ENCODE measurements at regions not wholly inside any gene's neighbourhood (a gene's known extent, or its start where the extent isn't known, plus 50 kb on each side); places are given as distances from the start of the nearest gene placed in this dataset.
A peak's percentile ranks its signal among the peaks of the same experiment; 100 is the strongest.

DNA sequence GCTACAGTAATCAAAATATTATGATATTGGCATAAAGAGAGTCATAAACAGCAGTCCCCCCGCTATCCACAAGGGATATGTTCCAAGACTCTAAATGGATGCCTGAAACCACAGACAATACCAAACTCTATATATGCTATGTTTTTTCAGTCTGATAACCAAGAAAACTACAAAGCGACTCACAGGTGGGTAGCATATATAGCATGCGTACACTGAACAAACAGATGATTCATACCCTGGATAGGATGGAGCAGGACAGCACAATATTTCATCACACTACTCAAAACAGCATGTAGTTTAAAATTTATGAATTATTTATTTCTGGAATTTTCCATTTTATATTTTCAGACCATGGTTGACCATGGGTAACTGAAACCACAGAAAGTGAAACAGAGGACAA, 87.0 kb upstream of the PPP2R3A start:
- no peak overlapping the region for H3K4me3 Mint-ChIP-seq
- H3K4me1 Mint-ChIP-seq (ENCODE audit: low read depth) = no peaks in the 10 kb centered on the region
- no peak for DNase-seq
- no peak for ATAC-seq
- H3K36me3 Mint-ChIP-seq (ENCODE audit: low read depth) = no peaks in the 10 kb centered on the region
- POLR2A ChIA-PET = no interaction called here
- H3K9me3 Mint-ChIP-seq (ENCODE audit: insufficient read depth) = no peaks in the 10 kb centered on the region
- H3K27me3 Mint-ChIP-seq (ENCODE audit: low read depth) = no peaks in the 10 kb centered on the region
- CTCF ChIA-PET = no interaction called here
- H3K27ac Mint-ChIP-seq = no peak overlapping the region

DNA sequence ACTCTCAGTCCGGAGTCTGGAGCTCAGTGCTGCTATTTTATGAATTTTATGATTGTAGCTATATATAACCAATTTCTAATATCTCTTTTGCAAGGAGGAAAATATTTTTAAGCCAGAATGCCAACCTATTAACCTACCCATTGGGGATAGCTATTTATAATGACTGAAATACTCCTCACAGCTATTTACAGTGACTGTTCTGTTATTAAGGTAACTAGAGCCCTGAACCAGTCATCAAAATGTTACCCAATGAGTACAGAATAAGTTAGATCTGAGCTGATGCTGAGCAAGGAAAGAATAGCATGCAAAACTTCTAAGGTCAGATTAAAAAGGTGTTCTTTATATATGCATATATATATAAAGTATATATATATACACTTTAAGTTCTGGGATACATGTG, 79.6 kb upstream of the PPP2R3A start:
- CTCF ChIA-PET = interaction anchor here (1.1 kb wide), 1 partner anchor 9 kb away, joined by 4 read pairs; no protein-coding TSS in a partner anchor
- POLR2A ChIA-PET = no interaction called here
- Mint-ChIP-seq H3K9me3 (ENCODE audit: insufficient read depth) (no peaks in the 10 kb centered on the region), H3K27me3 (ENCODE audit: low read depth) (no peaks in the 10 kb centered on the region), H3K4me1 (ENCODE audit: low read depth) (no peaks in the 10 kb centered on the region), H3K27ac (no peak overlapping the region), H3K36me3 (ENCODE audit: low read depth) (no peaks in the 10 kb centered on the region), H3K4me3 (no peak overlapping the region)
- ATAC-seq (no peak), DNase-seq (no peak)

DNA sequence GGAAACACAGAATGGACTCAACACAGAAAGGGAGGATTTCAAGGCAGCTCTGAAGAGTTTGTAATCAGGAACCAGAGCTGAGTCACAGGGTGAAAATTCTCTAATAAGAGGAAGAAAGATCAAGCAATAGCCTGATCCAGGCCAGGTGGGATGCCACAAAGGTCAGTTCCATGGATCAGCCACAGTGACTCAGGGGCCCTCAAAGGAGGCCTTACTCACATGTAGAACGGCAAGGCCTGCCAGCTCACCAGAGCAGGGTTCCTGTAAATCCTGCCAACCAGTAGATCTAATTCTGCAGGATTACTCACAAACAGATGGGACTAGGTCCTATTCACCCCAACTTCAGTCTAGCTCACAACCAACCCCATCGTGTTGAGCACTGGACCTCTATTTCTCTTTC, 78.3 kb upstream of the PPP2R3A start:
- ATAC-seq (no peak), DNase-seq (no peak)
- Mint-ChIP-seq H3K36me3 (ENCODE audit: low read depth) (no peaks in the 10 kb centered on the region), H3K27ac (no peak overlapping the region), H3K4me3 (no peak overlapping the region), H3K9me3 (ENCODE audit: insufficient read depth) (no peaks in the 10 kb centered on the region), H3K4me1 (ENCODE audit: low read depth) (no peaks in the 10 kb centered on the region), H3K27me3 (ENCODE audit: low read depth) (no peaks in the 10 kb centered on the region)
- ChIA-PET CTCF (no interaction called here), POLR2A (no interaction called here)

DNA sequence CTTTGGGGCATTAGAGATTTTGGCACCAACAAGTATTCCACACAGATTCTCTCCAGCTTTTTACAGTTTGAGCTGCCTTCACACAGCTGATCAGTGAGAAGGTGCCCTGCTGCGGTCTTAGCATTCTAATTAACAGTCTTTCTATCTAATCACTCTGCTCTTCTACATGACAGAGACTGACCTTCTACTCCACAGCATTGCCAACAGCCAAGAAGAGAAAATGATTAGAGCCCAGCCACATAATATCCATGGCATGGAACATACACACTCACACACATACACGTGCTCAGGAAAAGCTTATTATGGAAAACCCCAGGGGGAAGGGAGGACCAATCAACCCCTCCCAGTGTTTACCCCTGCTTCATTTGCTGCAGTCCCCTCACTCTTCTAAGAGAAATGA, 76.1 kb upstream of the PPP2R3A start:
- no peaks in the 10 kb centered on the region for H3K4me1 Mint-ChIP-seq (ENCODE audit: low read depth)
- no peaks in the 10 kb centered on the region for H3K9me3 Mint-ChIP-seq (ENCODE audit: insufficient read depth)
- H3K27ac Mint-ChIP-seq = no peak overlapping the region
- no peak overlapping the region for H3K4me3 Mint-ChIP-seq
- DNase-seq = no peak
- ATAC-seq = no peak
- ChIA-PET POLR2A (no interaction called here), CTCF (no interaction called here)
- no peaks in the 10 kb centered on the region for H3K27me3 Mint-ChIP-seq (ENCODE audit: low read depth)
- no peaks in the 10 kb centered on the region for H3K36me3 Mint-ChIP-seq (ENCODE audit: low read depth)

DNA sequence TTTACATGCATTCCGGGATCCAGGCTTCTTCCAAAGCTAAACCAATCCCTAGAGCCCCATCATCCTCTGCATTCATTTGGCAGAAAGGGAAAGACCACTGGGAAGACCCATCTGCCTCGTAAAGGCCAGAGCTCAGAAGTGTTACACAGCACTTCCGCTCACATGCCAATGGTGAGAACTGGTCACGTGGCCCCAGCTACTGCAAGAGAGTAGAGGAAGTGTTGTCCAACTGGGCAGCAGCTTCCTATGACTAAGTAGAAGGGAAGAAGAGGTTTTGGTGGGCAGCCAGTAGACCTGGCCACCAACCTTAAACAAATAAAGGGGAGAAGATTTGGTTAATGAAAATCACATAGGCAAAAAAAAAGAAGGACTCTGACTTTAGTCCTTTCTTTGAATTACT, 74.4 kb upstream of the PPP2R3A start:
- no peaks in the 10 kb centered on the region for H3K9me3 Mint-ChIP-seq (ENCODE audit: insufficient read depth)
- ChIA-PET CTCF (no interaction called here), POLR2A (no interaction called here)
- H3K36me3 Mint-ChIP-seq (ENCODE audit: low read depth) = no peaks in the 10 kb centered on the region
- no peak overlapping the region for H3K4me3 Mint-ChIP-seq
- no peaks in the 10 kb centered on the region for H3K27me3 Mint-ChIP-seq (ENCODE audit: low read depth)
- DNase-seq (no peak), ATAC-seq (no peak)
- no peaks in the 10 kb centered on the region for H3K4me1 Mint-ChIP-seq (ENCODE audit: low read depth)
- no peak overlapping the region for H3K27ac Mint-ChIP-seq

DNA sequence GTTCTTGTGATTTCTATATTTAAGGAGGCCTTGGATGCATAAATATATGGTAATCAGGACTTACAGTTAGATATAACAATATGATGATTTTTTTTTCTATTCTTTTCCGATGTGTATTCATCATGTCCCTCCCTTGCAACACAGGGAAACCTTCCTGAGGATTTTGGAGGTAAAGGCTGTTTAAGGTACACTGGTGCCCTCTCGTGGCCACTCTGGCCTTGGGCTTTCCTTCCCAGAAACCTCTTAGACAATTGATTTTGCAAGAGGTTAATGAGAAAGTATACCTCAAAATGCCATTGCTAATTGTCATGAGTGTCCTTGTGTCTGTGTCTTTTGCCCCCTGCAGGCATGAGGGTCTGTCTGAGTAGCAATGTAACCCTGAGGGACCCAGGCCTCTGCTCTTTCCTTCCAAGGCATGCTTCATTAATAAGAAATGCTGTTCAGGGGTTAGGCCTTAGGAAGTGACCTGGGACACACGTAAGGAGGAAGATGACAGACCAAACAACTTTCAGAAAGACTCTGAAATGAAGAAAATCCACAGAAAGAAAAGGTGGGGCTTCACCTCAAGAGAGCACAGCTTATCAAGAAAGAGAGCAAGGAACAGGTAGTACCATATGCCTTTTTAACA, 70.3 kb upstream of the PPP2R3A start:
- Mint-ChIP-seq H3K27ac (no peak overlapping the region), H3K4me1 (ENCODE audit: low read depth) (no peaks in the 10 kb centered on the region), H3K9me3 (ENCODE audit: insufficient read depth) (no peaks in the 10 kb centered on the region), H3K36me3 (ENCODE audit: low read depth) (no peaks in the 10 kb centered on the region), H3K4me3 (no peak overlapping the region), H3K27me3 (ENCODE audit: low read depth) (no peaks in the 10 kb centered on the region)
- POLR2A ChIA-PET = no interaction called here
- DNase-seq = peak; percentile 55
- no peak for ATAC-seq
- CTCF ChIA-PET = interaction anchor here (1.0 to 2.2 kb wide), 2 partner anchors 9 to 158 kb away, joined by 4 to 5 read pairs; no protein-coding TSS in a partner anchor

DNA sequence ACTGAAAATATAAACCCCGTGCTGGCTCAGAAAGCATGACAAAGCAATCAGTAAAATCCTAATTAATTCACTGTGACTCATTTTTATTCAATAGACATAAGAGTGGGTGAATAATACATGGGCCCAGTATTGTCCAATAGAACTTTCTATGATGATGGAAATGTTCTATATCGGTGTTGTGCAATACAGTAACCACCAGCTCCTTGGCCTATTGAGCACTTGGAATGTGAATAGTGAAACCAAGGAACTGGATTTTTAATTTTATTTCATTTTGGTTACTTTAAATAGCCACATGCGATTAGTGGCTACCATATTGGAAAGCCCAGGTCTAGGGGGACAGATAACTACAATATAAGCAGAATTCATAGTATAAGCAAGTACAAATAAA, 69.8 kb upstream of the PPP2R3A start:
- no peaks in the 10 kb centered on the region for H3K36me3 Mint-ChIP-seq (ENCODE audit: low read depth)
- no peak for ATAC-seq
- CTCF ChIA-PET = no interaction called here

DNA sequence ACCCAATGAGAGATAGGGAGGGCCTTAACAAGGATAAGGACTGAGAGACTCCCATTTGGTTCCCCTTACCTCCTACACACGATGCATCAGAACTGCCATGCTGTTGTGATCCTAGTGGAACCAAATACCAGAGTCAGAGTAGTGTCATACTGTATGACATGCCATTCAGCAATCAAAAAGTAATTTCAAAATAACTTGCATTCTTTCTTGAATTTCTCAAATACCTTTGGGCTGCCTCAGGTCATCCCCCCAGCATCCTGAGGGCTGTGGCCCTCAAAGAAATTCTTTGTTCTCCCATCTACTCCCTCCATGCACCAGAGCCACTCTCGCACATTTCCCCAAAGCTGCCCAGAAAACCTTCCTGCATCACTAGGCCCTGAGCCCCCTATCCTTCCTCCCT, 68.9 kb upstream of the PPP2R3A start:
- POLR2A ChIA-PET = no interaction called here

More for the DNA sequence above, 69.8 kb upstream of the PPP2R3A start:
- POLR2A ChIA-PET = no interaction called here
- no peak overlapping the region for H3K4me3 Mint-ChIP-seq
- no peak overlapping the region for H3K27ac Mint-ChIP-seq
- no peak for DNase-seq
- H3K27me3 Mint-ChIP-seq (ENCODE audit: low read depth) = no peaks in the 10 kb centered on the region
- no peaks in the 10 kb centered on the region for H3K9me3 Mint-ChIP-seq (ENCODE audit: insufficient read depth)
- H3K4me1 Mint-ChIP-seq (ENCODE audit: low read depth) = no peaks in the 10 kb centered on the region

DNA sequence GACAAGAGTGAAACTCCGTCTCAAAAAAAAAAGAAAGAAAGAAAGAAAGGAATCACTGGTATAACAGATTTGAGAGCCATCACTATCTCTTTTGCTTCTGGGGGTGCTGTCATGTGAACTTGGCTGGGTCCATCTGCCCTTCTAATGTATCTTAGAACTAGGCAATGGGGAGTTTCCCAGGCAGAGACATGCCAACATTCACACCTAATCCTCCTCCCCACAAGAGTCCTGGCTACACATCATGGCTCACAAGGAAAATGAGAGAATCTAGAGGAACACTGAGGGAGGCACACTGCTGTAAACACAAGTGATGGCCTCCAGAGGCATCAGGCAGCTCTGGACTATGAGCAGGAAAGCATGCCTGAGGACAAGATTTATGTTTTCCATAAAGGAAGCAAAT, 67.8 kb upstream of the PPP2R3A start:
- no peaks in the 10 kb centered on the region for H3K27me3 Mint-ChIP-seq (ENCODE audit: low read depth)
- H3K9me3 Mint-ChIP-seq (ENCODE audit: insufficient read depth) = no peaks in the 10 kb centered on the region
- no peak overlapping the region for H3K27ac Mint-ChIP-seq
- no peaks in the 10 kb centered on the region for H3K36me3 Mint-ChIP-seq (ENCODE audit: low read depth)
- DNase-seq (no peak), ATAC-seq (no peak)
- H3K4me3 Mint-ChIP-seq = no peak overlapping the region
- H3K4me1 Mint-ChIP-seq (ENCODE audit: low read depth) = no peaks in the 10 kb centered on the region
- CTCF ChIA-PET = no interaction called here
- POLR2A ChIA-PET = no interaction called here

More for the DNA sequence above, 68.9 kb upstream of the PPP2R3A start:
- Mint-ChIP-seq H3K4me3 (no peak overlapping the region), H3K9me3 (ENCODE audit: insufficient read depth) (no peaks in the 10 kb centered on the region), H3K4me1 (ENCODE audit: low read depth) (no peaks in the 10 kb centered on the region), H3K27ac (no peak overlapping the region), H3K36me3 (ENCODE audit: low read depth) (no peaks in the 10 kb centered on the region), H3K27me3 (ENCODE audit: low read depth) (no peaks in the 10 kb centered on the region)
- ATAC-seq (no peak), DNase-seq (no peak)
- CTCF ChIA-PET = no interaction called here

DNA sequence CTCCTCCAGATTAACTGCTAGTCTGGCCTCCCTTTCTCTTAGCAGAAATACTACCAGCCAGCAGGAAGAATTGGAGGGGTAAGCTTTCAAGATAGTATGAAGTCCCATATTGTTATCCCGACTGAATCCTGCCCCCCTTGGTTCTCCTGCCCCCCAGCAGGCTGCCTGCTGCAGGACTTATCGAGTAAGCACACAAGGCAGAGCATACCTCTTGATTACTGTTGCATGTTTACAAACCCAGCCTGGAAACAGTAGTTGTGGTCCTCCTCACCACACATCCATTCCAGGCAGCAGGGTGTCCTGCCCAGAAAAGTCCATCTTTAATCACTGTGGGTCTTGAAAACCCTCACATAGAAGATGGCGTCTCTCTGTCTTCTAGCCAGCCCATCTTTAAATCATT, 66.8 kb upstream of the PPP2R3A start:
- ATAC-seq (no peak), DNase-seq (no peak)
- POLR2A ChIA-PET = no interaction called here

DNA sequence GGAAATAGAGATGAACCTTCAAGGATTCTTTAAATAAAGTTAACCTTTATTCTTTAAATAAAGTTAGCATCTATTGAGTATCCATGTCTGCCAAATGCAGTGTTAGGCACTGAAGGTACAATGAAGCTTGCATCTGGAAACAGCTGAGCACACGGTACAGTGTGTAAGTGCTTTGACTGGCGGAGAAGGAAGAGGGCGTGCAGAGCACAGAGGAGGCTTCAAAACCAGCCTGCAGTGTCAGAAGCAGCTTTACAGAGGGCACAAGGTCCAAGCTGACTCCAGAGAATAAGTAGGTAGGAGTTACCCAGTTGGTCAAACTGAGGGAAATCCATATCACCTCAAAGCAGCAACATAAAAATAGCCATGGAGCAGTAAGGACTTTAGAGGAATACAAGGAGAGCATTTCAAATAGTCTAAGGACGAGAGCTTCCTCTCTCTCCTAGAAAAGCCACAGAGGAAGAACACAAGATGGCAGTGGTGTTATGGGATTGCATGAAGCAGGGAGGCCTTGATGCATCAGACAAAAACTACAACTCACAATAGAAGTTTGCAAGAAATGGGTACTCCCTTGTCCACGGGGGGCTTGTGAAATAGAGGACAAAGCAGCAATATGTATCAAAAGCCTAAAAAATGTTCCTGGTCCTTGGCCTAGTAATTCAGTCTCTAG, 60.3 kb upstream of the PPP2R3A start:
- Mint-ChIP-seq H3K27me3 (ENCODE audit: low read depth) (peaks cover 2% of the 10 kb centered on the region), H3K4me3 (no peak overlapping the region), H3K36me3 (ENCODE audit: low read depth) (no peaks in the 10 kb centered on the region), H3K4me1 (ENCODE audit: low read depth) (no peaks in the 10 kb centered on the region), H3K27ac (no peak overlapping the region), H3K9me3 (ENCODE audit: insufficient read depth) (no peaks in the 10 kb centered on the region)
- CTCF ChIA-PET = no interaction called here
- POLR2A ChIA-PET = no interaction called here
- ATAC-seq (no peak), DNase-seq (no peak)

More for the DNA sequence above, 66.8 kb upstream of the PPP2R3A start:
- Mint-ChIP-seq H3K36me3 (ENCODE audit: low read depth) (no peaks in the 10 kb centered on the region), H3K27ac (no peak overlapping the region), H3K27me3 (ENCODE audit: low read depth) (no peaks in the 10 kb centered on the region), H3K9me3 (ENCODE audit: insufficient read depth) (no peaks in the 10 kb centered on the region), H3K4me1 (ENCODE audit: low read depth) (no peaks in the 10 kb centered on the region), H3K4me3 (no peak overlapping the region)
- CTCF ChIA-PET = no interaction called here

DNA sequence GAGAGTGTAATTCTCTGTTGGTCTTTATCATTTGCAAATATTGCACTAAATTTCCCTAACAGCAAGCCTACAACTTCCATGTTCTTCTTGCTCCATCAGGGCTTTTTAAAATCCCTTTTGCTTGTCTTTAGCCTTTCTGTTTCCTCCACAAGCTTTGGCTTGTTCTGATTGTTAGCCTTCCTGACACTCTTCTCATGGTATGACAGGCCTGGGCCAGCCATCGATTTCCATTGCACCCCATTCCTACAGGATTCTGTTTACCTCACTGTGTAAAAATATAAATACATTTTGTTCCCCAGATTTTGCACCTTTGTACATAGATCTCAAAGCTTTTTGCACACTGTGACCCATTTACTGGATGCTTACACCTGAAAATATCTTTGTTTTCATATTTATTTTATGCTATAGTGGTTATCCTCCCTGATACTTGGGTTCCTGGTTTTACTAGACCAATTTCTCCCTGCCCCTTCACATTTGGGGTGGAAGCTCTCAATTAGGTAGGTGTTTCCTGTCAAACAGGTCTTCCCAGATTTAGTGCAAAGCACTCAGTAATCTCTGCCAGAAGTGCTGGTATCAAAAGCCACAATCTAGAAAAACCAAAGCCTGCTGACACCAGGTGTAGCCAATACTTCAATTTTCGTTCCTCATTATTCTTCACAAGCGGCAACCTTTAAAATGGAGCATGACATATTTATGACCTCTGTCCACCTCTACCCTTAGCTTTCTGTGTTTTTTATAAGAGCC, 57.9 kb upstream of the PPP2R3A start:
- Mint-ChIP-seq H3K4me3 (no peak overlapping the region), H3K9me3 (ENCODE audit: insufficient read depth) (no peaks in the 10 kb centered on the region), H3K27ac (no peak overlapping the region), H3K4me1 (ENCODE audit: low read depth) (no peaks in the 10 kb centered on the region), H3K27me3 (ENCODE audit: low read depth) (peaks cover 2% of the 10 kb centered on the region), H3K36me3 (ENCODE audit: low read depth) (no peaks in the 10 kb centered on the region)
- CTCF ChIA-PET = no interaction called here
- DNase-seq (no peak), ATAC-seq (no peak)
- POLR2A ChIA-PET = no interaction called here
